ENCODE measurements at regions not wholly inside any gene's neighbourhood (a gene's known extent, or its start where the extent isn't known, plus 50 kb on each side); places are given as distances from the start of the nearest gene placed in this dataset.
"Not testable (repeated sequence)": the region's sequence is repeated elsewhere in the genome, so short reads cannot be mapped to it uniquely, and the experiment has no call there.

DNA sequence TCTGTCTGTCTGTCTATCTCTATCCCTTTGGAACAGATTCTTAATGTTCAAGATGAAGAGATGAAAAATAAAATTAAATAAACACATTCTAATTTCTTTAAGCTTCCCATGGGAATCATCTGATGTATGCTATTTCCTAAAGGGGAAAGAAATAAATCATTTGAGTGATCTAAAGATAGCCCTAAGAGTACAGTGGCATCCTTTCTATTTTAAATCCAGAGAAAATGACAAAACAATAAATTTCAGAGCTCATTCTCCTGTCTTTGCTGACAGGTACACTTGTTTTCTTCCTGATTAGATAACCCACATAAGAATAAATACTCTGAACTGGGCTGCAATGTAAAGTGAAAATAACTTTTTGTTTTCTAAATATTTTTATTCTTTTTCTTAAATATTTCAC is 550.4 kb downstream of the JRKL start:
- FAIRE-seq: no peak

GRCh38 chr11:96942855-96943254 is 553.0 kb downstream of the JRKL start:
- FAIRE-seq: no peak

GRCh38 chr11:96943970-96944369 is 554.2 kb downstream of the JRKL start:
- FAIRE-seq: no peak

DNA sequence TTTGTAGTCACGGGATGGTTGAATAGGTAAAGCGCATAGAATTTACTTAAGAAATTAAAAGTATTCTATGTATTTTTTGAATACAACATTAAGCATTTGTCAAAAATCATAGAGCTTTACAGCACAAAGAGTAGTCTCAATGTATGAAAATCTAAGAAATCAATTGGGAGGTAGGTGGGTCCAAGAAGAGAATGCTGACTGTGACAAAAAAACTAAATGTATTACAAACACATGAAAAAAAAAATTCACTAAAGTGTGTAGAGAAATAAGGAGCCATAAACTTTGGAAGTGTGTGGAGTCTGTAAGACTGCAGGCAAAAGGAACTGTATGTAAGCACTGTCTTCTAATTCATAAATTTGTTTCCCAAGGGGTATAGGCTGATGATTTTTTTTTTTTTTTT is 558.3 kb downstream of the JRKL start:
- no peak for FAIRE-seq

GRCh38 chr11:96949464-96949863 is 559.7 kb downstream of the JRKL start:
- no peak for FAIRE-seq

- no peak for FAIRE-seq
Observed at GRCh38 chr11:96954587-96955242, 564.9 kb downstream of the JRKL start.

GRCh38 chr11:96960476-96960875 is 570.7 kb downstream of the JRKL start:
- no peak for FAIRE-seq

GRCh38 chr11:96960926-96961325 is 571.1 kb downstream of the JRKL start:
- FAIRE-seq: no peak

- no peak for FAIRE-seq
Observed at GRCh38 chr11:96961931-96962330, 572.1 kb downstream of the JRKL start.

DNA sequence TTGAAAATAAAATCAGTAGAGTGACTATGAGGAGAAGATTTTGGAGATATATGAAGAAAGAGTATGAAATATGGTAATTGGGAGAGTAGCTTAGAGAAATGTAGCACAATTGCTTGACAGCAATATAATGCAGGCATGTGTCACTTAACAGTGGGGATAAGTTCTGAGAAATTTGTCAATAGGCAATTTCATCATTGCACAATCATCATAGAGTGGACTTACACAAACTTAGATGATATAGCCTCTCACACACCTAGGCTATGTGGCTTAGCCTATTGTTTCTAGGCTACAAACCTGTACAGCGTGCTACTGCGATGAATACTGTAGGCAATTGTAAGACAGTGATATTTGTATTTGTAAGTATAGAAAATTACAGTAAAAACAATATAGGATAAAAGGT is 573.6 kb downstream of the JRKL start:
- FAIRE-seq: no peak

DNA sequence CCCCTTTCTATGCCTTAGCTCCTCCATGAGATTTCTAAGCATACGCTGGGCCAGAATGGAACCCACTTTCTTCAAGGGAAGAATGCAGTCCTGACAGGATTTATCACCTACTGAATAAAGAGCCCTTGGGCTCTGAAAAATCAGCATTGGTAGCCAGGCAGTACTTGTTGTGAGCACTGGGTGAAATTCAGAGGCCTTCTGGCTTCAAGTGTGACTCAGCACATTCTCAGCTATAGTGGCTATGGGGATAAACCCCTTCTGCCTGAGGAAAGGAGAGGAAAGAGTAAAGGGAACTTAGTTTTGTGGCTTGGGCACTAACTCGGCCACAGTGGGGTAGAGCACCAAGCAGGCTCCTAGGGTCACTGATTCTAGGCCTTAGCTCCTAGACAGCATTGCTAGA is 574.8 kb downstream of the JRKL start:
- FAIRE-seq: no peak

DNA sequence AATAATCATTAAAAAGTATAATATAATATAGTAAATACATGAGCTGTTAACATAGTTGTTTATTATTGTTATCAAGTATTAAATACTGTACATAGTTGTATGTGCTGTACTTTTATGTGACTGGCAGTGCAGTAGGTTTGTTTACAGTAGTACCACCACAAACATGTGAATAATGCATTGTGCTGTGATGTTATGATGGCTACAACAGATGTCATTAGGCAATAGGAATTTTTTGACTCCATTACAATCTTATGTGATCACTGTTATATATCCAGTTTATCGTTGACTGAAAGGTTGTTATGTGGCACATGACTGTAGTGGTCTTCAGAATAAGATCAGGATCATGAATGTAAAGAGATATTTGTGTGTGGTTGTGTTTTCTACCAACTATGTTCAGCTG is 577.8 kb downstream of the JRKL start:
- FAIRE-seq: no peak

- no peak for FAIRE-seq
Observed at GRCh38 chr11:96969251-96969650, 579.4 kb downstream of the JRKL start.

DNA sequence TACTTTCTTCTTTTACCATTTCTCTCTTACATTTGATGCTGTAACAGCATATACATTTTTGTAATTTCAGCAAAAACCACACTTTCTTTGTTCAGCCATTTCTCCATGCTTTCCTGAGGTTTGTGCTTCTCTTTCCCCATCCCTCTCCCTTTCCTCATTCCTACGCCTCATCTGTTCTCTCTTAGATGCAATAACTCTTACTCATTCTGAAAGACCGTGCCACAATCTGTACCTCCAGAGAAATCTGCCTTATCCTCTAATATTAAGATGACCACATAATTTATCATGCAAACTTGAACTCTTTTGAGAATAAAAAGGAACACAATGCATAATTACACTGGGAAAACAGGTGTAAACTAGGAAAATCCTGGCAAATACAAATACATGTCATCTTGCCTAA is 588.9 kb downstream of the JRKL start:
- FAIRE-seq: no peak

DNA sequence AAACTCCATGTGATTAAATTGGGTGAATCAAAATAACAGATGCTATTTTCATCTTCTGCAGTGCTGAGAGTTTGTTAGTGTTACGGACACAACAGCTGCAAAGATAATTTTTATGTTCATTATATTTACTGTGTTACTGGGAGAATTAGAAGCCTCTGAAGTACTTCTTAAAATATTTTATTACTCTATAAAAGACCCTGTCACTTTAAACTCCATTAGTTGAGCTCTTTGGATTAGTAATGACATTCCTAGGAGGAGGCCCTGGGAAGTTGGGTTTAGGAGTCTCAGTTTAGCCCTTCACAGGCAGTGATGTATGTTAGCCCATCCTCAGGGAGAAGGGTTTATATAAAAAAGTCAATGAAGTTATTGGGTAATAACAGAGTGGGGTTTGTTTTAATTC is 596.7 kb downstream of the JRKL start:
- FAIRE-seq: no peak

DNA sequence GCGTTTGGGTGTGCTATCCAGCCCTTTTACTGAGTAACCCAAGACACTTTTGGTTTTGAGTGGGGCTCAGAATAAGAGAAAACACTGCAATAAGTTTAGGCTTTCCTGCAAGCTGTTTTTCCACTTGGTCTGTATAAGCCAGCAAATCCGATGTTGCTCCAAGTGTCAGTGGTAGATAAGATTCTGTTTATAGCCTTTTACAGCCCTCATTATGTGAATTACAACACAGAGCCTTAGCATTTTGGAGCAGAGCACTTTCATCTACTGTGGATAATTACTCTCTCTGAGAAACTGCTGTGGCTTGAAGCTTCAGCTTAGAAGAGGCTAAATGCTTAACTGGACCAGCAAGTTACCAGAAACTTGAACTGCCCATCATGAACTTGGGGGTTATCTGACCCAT is 601.1 kb downstream of the JRKL start:
- no peak for FAIRE-seq

- FAIRE-seq: no peak
Observed at GRCh38 chr11:97000481-97000880, 610.7 kb downstream of the JRKL start.

DNA sequence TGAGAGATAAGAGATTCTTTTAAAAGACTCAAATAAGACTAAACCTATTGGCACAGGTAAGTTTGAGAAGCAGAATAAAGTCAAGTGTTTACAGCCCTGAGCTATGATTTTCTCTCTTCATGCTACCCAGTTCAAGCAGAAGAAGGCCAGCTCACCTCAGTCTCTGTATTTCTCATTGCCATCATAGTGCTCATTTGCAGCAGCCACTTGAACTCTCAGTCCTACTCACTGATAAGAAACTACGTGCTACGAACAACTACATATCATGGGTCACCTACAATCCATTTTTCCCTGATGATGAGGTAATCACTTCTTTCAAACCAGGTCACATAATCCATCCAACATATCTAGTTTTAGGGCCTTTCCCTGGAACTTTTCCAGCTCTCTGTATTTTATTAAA is 617.5 kb downstream of the JRKL start:
- no peak for FAIRE-seq

DNA sequence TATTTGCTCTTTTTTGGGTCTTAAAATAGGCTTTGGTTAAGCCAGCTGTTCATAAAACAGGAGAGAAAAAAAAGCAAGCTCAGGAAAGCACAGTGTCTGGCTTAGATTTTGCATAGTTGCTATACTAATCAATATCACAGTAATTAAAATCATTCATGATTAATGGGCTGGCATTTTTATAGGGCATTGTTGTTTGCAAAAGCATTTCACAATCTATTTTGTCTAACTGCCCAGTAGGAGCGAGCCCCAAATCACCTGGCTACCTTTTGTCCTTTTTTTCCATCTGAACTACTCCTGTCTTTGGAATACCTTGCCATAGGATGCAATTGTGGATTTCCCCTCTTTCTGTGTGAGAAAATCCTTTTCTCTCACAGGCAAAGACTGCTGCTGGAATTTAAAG is 619.8 kb downstream of the JRKL start:
- no peak for FAIRE-seq

DNA sequence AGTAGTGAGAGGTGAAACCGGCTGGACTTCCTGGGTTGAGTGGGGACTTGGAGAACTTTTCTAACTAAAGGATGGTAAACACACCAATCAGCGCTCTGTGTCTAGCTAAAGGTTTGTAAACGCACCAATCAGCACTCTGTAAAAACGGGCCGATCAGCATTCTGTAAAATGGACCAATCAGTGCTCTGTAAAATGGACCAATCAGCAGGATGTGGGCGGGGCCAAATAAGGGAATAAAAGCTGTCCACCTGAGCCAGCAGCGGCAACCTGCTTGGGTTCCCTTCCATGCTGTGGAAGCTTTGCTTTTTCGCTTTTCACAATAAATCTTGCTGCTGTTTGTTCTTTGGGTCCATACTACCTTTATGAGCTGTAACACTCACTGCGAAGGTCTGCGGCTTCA is 621.2 kb downstream of the JRKL start:
- FAIRE-seq: not testable (repeated sequence)

GRCh38 chr11:97015327-97015726 is 625.5 kb downstream of the JRKL start:
- no peak for FAIRE-seq

- no peak for FAIRE-seq
Observed at GRCh38 chr11:97019305-97019704, 629.5 kb downstream of the JRKL start.

DNA sequence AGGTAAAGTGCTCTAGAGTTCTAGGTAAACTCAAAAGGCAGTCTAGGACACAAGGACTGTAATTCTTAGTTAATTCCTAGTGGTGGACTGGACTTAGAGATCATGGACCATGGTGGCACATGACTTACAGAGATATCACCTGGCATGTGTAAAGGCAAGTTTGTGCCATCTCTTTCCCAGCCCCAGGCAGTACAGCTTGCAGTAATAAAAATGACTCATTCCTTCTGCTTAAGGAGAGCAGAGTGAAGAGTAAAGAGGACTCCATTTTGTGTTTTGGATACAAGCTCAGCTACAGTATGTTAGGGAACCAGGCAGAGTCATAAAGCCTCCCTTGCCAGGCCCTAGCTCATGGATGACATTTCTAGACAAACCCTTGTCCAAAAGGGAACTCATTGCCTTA is 629.9 kb downstream of the JRKL start:
- no peak for FAIRE-seq

- no peak for FAIRE-seq
Observed at GRCh38 chr11:97022955-97023354, 633.1 kb downstream of the JRKL start.

- no peak for FAIRE-seq
Observed at GRCh38 chr11:97028836-97029406, 639.1 kb downstream of the JRKL start.
